Ectodermal cell (in vitro differentiated cells): ENCODE measurements at regions not wholly inside any gene's neighbourhood (a gene's known extent, or its start where the extent isn't known, plus 50 kb on each side); places are given as distances from the start of the nearest gene placed in this dataset.

Source experiments
- H3K27ac ChIP-seq: 2 replicates; pipeline ENCODE4 v1.7.0; 2013; ENCODE audit warnings: mild to moderate bottlenecking, low read depth, low read length; ENCODE audit not compliant: insufficient read depth, poor library complexity, severe bottlenecking
- H3K27me3 ChIP-seq: 2 replicates; pipeline ENCODE4 v1.7.0; 2013; ENCODE audit warnings: mild to moderate bottlenecking, low read length; ENCODE audit not compliant: insufficient read depth, control insufficient read depth, poor library complexity, severe bottlenecking
- H3K36me3 ChIP-seq: one replicate; pipeline ENCODE4 v1.7.0; 2013; ENCODE audit warnings: low read length; ENCODE audit not compliant: control insufficient read depth, insufficient read depth
- H3K4me1 ChIP-seq: one replicate; pipeline ENCODE4 v1.7.0; 2013; ENCODE audit warnings: low read length; ENCODE audit not compliant: control insufficient read depth, insufficient read depth
- H3K4me3 ChIP-seq: 2 replicates; pipeline ENCODE4 v1.7.0; 2013; ENCODE audit warnings: low read depth, low read length, control low read depth; ENCODE audit not compliant: insufficient read depth
- H3K9me3 ChIP-seq: 2 replicates; pipeline ENCODE4 v1.7.0; 2013; ENCODE audit warnings: mild to moderate bottlenecking, low read length, moderate library complexity; ENCODE audit not compliant: control insufficient read depth
- WGBS, 2 experiments: methylation state at CpG; one replicate each; pipeline ENCODE4 v1.1.7; 2013; ENCODE audit warnings: missing lambda C conversion rate in 2 of 2; 5-methylcytosine and 5-hydroxymethylcytosine counted together

DNA sequence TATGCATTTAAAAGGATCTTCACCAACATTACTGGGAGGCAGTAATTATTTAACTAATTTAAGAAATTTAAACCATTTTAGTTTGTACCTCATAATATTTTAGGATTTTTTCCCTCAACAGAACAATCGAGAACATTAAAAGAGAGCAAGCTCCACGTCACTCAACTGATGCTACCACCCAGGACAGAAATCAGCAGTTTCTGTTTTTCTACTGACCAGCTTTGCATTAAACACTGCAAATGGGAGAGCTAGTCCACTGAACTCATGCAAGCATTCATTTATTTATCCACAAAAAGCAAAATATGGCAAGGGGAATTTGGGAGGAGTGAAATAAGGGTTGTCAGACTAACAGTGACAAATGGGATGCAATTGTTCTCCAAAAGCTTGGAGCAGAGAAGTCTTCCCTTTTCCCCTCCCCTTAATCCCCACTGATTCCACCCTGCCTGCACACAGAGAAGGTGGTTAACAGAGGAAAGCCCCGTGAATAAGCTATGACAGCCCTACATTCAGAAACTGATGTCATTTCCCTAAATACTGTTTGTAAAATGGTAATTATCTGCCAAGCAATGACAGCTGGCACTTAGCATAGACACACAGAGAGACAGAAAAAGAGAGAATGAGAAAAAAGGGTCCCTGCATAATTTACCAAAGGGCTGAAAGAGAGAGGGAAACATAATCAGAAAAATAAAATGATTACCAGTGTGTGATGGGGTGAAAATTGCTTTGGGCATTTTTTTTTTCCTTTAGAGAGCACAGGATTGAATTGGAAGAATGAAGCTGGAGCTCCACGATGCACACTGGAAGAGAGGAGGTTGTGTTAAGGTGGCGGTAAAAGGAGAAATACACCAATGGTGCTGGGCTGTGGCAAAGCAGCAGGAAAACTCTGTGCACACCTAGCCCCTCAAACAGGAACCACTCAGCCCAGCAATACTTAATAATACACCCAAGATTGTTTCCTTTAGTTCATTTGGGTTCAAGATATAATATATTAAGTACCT lies 777.4 kb downstream of the TUSC7 start:
- no peaks in the 10 kb centered on the region for H3K9me3 ChIP-seq
- no peak overlapping the region for H3K4me3 ChIP-seq
- H3K4me1 ChIP-seq, result peaks cover 10% of the 10 kb centered on the region
- no peaks in the 10 kb centered on the region for H3K36me3 ChIP-seq
- 62 to 65% methylated on average over 4 to 5 of the region's 5 CpGs for WGBS, 2 experiments
- no peaks in the 10 kb centered on the region for H3K27me3 ChIP-seq
- H3K27ac ChIP-seq, result no peak overlapping the region

DNA sequence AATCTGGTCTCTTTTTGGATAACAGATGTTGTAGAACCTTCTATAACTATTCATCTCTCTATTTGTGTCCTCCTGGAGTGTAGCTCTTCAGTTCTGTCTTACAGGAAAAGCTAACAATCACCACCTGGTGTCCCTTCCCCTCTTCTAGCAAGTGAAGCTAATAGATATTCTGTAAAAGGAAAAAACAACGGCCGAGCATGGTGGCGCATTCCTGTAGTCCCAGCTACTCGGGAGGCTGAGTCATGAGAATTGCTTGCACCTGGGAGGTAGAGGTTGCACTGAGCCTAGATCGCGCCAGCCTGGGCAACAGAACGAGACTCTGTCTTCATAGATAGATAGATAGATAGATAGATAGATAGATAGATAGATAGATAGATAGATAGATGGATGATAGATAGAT lies 779.4 kb downstream of the TUSC7 start:
- 85 to 92% methylated on average over 7 of the region's 7 CpGs for WGBS, 2 experiments
- no peak overlapping the region for H3K27ac ChIP-seq
- H3K27me3 ChIP-seq, result no peaks in the 10 kb centered on the region
- no peaks in the 10 kb centered on the region for H3K9me3 ChIP-seq
- H3K4me1 ChIP-seq, result peaks cover 10% of the 10 kb centered on the region
- H3K4me3 ChIP-seq, result no peak overlapping the region
- no peaks in the 10 kb centered on the region for H3K36me3 ChIP-seq

DNA sequence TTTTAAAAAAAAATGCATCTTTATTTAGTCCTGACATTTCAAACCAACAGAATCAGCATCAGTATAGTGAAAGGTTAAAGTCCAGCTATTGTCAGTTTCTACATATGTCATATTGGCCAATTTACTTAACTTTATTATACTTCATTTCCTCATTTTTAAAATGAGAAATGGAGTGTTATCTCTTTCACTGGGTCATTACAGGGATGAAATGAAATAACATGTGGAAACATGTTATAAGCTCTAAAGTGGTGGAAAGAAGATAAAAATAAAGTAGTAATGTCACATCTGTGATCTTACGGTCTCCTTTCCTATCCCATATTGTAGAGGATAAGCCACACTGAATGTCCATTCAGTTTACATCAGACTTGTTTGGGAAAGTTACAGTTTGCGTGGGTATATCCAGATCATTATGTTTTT lies 780.1 kb downstream of the TUSC7 start:
- Histone ChIP-seq H3K27me3 (no peaks in the 10 kb centered on the region), H3K9me3 (no peaks in the 10 kb centered on the region), H3K4me1 (peaks cover 10% of the 10 kb centered on the region), H3K4me3 (no peak overlapping the region), H3K27ac (no peak overlapping the region), H3K36me3 (no peaks in the 10 kb centered on the region)
- WGBS, 2 experiments, result 100% methylated on average over 2 of the region's 2 CpGs

DNA sequence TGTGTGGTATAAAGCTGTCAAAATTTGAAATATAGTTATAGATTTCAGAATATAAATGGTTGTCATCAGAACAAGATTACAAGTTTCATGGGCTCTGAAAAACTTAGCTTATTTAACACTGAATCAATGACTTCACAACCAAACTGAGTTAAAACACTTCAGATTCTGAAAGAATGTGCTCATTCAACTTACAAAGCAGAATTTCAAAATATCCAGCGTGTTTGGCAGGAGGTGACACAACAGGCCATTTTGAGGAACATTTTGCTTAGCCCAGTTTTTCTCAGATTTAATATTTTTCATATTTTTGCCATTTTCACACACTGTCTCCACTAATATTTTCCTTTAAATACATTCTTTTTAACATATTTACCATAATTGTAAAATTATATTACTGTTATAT lies 781.1 kb downstream of the TUSC7 start:
- no peaks in the 10 kb centered on the region for H3K36me3 ChIP-seq
- no peaks in the 10 kb centered on the region for H3K27me3 ChIP-seq
- no peak overlapping the region for H3K4me3 ChIP-seq
- WGBS, 2 experiments, result 93 to 94% methylated on average over 1 of the region's 1 CpG
- no peak overlapping the region for H3K27ac ChIP-seq
- peaks cover 10% of the 10 kb centered on the region for H3K4me1 ChIP-seq
- H3K9me3 ChIP-seq, result no peaks in the 10 kb centered on the region

DNA sequence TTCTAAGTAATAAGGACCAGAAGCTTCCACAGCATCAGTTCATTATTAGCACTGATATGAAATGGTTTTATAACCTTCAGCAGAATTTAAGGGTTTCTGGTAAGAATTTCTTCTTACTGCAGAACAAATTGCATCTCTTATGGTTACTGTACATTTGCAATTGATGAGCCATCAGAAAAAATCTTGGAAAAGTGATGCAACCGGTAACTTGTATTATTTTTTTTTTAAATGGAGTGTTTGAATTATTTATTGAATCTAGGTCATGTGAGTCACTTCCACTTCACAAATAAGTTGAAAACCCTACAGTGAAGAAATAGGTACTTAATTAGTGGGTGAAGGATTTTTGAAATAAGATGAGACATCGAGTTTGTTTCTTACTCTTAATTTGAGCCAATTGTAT lies 786.0 kb downstream of the TUSC7 start:
- Histone ChIP-seq H3K4me3 (no peak overlapping the region), H3K27ac (no peak overlapping the region), H3K36me3 (no peaks in the 10 kb centered on the region), H3K4me1 (no peaks in the 10 kb centered on the region), H3K9me3 (no peaks in the 10 kb centered on the region), H3K27me3 (no peaks in the 10 kb centered on the region)
- 96 to 100% methylated on average over 1 of the region's 2 CpGs for WGBS, 2 experiments

DNA sequence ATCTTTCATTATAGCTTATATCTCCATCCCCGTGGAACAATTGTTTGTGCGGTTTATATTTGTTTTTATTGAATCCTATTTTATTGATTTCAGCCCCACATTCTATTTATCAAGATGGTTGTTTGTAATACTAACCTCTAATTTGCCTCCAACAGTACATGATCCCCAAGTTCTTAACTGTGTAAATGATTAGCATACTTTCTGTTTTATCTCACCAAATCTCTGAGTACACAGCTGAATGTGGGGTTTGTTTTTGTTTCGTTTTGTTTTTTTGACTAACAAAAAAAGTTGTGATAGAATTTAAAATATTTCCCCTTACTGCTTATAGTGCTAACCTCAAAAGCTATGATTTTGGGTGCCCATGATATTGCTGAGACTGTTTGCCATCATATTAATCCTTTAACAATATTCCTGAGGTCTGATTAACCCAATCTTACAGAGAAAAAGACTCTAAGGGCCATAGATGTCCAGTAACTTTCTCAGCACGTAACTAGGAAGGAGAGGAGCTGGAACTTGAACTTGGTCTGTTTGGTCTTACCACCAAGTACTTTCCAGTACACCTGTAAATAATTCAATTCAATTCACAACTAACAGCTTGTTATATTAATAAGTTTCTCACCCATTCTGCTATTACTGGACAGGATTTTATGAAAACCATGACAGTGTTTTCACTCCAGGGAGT lies 789.8 kb downstream of the TUSC7 start:
- Histone ChIP-seq H3K4me3 (no peak overlapping the region), H3K4me1 (no peaks in the 10 kb centered on the region), H3K27me3 (no peaks in the 10 kb centered on the region), H3K9me3 (no peaks in the 10 kb centered on the region), H3K36me3 (no peaks in the 10 kb centered on the region), H3K27ac (no peak overlapping the region)
- 83 to 95% methylated on average over 1 to 2 of the region's 4 CpGs for WGBS, 2 experiments

DNA sequence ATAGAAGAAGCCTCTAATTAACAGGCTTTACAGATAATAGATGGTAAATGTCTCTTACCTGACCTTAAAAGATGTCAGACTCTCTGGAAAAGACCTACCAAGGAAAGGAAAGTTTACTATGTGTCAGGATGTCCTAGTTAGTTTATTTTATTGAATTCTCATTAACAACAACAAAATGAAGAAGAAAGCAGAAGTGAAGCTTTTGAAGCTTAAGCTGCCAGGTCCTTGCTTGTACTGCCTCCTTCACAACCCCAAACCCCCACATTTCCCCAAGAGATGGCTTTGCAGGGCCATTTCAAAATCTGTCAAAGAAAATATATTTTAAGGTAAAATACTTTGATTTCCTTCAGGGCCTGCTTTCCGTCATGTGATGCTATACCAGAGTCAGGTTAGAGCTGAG lies 798.4 kb downstream of the TUSC7 start:
- WGBS, 2 experiments, result 100% methylated on average over 1 of the region's 1 CpG
- no peaks in the 10 kb centered on the region for H3K4me1 ChIP-seq
- H3K27ac ChIP-seq, result no peak overlapping the region
- no peaks in the 10 kb centered on the region for H3K27me3 ChIP-seq
- H3K4me3 ChIP-seq, result no peak overlapping the region
- H3K9me3 ChIP-seq, result no peaks in the 10 kb centered on the region
- H3K36me3 ChIP-seq, result no peaks in the 10 kb centered on the region

DNA sequence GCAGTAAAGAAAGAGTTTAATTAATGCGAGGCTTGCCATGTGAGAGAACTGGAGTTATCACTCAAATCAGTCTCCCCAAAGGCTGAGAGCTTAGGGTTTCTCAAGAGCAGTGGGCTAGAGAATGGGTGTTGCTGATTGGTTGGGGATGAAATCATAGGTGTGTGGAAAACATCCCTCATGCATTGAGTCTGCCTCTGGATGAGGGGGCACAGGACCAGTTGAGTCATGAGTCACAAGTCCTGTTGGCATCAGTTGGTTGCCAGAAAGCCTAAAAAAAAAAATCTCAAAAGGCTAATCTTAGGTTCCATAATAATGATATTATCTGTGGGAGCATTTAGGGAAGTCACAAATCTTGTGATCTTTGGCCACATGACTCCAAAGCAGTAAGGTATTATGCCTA lies 800.3 kb downstream of the TUSC7 start:
- WGBS, 2 experiments, result 100% methylated on average over 1 of the region's 1 CpG
- H3K27me3 ChIP-seq, result no peaks in the 10 kb centered on the region

DNA sequence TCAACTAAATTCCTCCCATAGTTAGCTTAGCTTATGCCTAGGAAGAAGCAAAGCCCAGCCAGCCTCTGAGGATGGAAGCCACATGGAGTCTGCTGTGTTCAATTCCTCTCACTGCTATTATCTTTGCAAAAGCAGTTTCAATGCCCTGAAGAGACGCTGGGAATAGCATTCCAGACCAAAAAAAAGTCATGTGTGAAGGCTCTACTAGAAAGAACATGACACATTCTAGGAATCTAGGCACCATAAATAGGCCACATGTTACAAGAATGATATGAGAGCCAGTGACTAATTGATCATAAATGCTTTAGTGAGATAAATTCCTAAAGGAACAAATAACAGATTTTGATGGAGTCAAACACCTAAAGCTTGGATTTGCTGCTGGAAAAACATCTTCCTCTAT lies 800.8 kb downstream of the TUSC7 start:
- no peak overlapping the region for H3K4me3 ChIP-seq
- H3K27me3 ChIP-seq, result no peaks in the 10 kb centered on the region
- H3K9me3 ChIP-seq, result no peaks in the 10 kb centered on the region
- H3K36me3 ChIP-seq, result no peaks in the 10 kb centered on the region
- H3K27ac ChIP-seq, result no peak overlapping the region
- WGBS, 2 experiments, result 71% methylated on average over 1 of the region's 1 CpG
- no peaks in the 10 kb centered on the region for H3K4me1 ChIP-seq

More for the DNA sequence above, 800.3 kb downstream of the TUSC7 start:
- Histone ChIP-seq H3K4me3 (no peak overlapping the region), H3K36me3 (no peaks in the 10 kb centered on the region), H3K9me3 (no peaks in the 10 kb centered on the region), H3K27ac (no peak overlapping the region), H3K4me1 (no peaks in the 10 kb centered on the region)

DNA sequence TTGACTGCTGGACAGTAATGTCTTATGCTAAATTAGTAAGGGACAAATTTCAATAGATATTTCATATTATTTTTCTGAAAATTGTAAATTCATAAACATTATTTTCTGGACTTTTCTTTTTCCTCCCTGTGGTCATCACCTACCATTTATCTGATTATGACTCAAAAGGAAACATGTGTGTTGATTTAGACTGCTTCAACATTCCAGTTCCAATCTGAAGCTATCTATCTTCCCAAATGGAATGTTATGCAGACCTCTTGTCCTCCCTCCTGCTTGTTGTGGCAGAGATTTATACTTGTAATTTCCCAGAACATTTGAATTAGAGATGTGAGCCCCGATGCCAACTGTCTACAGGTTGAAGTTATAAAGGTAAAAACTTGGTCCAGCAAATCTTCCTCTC lies 803.4 kb downstream of the TUSC7 start:
- H3K4me1 ChIP-seq, result no peaks in the 10 kb centered on the region
- 100% methylated on average over 1 of the region's 1 CpG for WGBS, 2 experiments
- no peaks in the 10 kb centered on the region for H3K27me3 ChIP-seq
- H3K36me3 ChIP-seq, result no peaks in the 10 kb centered on the region
- no peak overlapping the region for H3K4me3 ChIP-seq
- no peaks in the 10 kb centered on the region for H3K9me3 ChIP-seq
- no peak overlapping the region for H3K27ac ChIP-seq
